Activated CD4-positive, alpha-beta memory T cell treated with anti-CD3 and anti-CD28 coated beads for 36 hours (primary cell): ENCODE measurements at regions not wholly inside any gene's neighbourhood (a gene's known extent, or its start where the extent isn't known, plus 50 kb on each side); places are given as distances from the start of the nearest gene placed in this dataset.

ENCODE experiments used
- CTCF ChIA-PET: fragments of 350-600 bp; sonication (Branson Sonifier 250); formaldehyde crosslinking; loops from one replicate; lab custom pipeline; 2021; ENCODE audit warnings: antibody characterized with exemption, inconsistent platforms; lab: Charles Lee
- POLR2A ChIA-PET: fragments of 350-600 bp; sonication (Branson Sonifier 250); formaldehyde crosslinking; loops from one replicate; lab custom pipeline; 2021; ENCODE audit warnings: antibody characterized with exemption; lab: Charles Lee
- DNase-seq: peaks from one replicate; pipeline ENCODE4 v3.0.0-alpha.2; 2020
- H3K27ac Mint-ChIP-seq: one replicate; pipeline ENCODE4 v1.8.0; 2021; ENCODE audit warnings: mixed read lengths
- H3K27me3 Mint-ChIP-seq: one replicate; pipeline ENCODE4 v1.8.0; 2021; ENCODE audit warnings: mixed read lengths
- H3K36me3 Mint-ChIP-seq: one replicate; pipeline ENCODE4 v1.8.0; 2021; ENCODE audit warnings: mixed read lengths
- H3K4me1 Mint-ChIP-seq: one replicate; pipeline ENCODE4 v1.8.0; 2021; ENCODE audit warnings: low read depth, mixed read lengths
- H3K4me3 Mint-ChIP-seq: one replicate; pipeline ENCODE4 v1.8.0; 2021; ENCODE audit warnings: mild to moderate bottlenecking, mixed read lengths
- H3K9me3 Mint-ChIP-seq: one replicate; pipeline ENCODE4 v1.8.0; 2021; ENCODE audit warnings: mixed read lengths
- intact Hi-C: fragments of 100-400 bp; cut with micrococcal nuclease; formaldehyde crosslinking; loops from one replicate; pipeline ENCODE4 v1.15.1; 2023

GRCh38 chr11:8818421-8818820 is 92.6 kb upstream of the AKIP1 start:
- Mint-ChIP-seq H3K27me3 (no peaks in the 10 kb centered on the region), H3K4me3 (no peak overlapping the region), H3K36me3 (no peaks in the 10 kb centered on the region), H3K27ac (no peak overlapping the region), H3K4me1 (no peaks in the 10 kb centered on the region), H3K9me3 (no peaks in the 10 kb centered on the region)
- ChIA-PET CTCF (interaction anchor here (1.1 kb wide), 1 partner anchor 141 kb away, joined by 3 read pairs; no protein-coding TSS in a partner anchor), POLR2A (no interaction called here)
- DNase-seq = no peak
- intact Hi-C loops = loop anchor here (10.0 kb wide), 1 partner anchor 224 kb away; the partner anchor contains the start of gene STK33

DNA sequence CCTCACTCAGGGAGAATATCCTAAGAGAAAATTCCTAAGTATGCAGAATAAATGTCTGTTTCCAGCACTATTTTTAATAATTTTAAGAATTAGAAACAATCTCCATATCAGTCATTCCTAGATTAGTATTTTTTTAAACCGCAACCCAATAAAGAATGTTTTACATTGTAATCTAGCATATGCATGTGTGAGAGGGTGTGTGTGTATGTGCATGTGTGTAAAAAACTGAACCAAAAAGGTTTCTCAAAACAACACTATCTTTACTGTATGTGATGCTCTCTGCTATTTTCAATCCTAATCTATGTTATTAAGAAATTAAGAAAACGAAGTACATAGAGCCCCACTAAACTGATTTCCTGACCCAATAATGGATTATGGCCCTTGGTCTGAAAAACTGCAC is 90.6 kb upstream of the AKIP1 start:
- ChIA-PET CTCF (no interaction called here), POLR2A (no interaction called here)
- Mint-ChIP-seq H3K4me1 (no peaks in the 10 kb centered on the region), H3K36me3 (no peaks in the 10 kb centered on the region), H3K9me3 (no peaks in the 10 kb centered on the region), H3K27me3 (no peaks in the 10 kb centered on the region), H3K27ac (no peak overlapping the region), H3K4me3 (no peak overlapping the region)
- DNase-seq = no peak
- intact Hi-C loops = no loop called here

GRCh38 chr11:8822469-8822868 is 88.5 kb upstream of the AKIP1 start:
- H3K27ac Mint-ChIP-seq = no peak overlapping the region
- intact Hi-C loops = no loop called here
- H3K4me1 Mint-ChIP-seq = no peaks in the 10 kb centered on the region
- POLR2A ChIA-PET = no interaction called here
- no peaks in the 10 kb centered on the region for H3K27me3 Mint-ChIP-seq
- H3K9me3 Mint-ChIP-seq = no peaks in the 10 kb centered on the region
- H3K4me3 Mint-ChIP-seq = no peak overlapping the region
- no peaks in the 10 kb centered on the region for H3K36me3 Mint-ChIP-seq
- DNase-seq = no peak
- CTCF ChIA-PET = interaction anchor here (1.1 kb wide), 1 partner anchor 8 kb away, joined by 6 read pairs; no protein-coding TSS in a partner anchor

DNA sequence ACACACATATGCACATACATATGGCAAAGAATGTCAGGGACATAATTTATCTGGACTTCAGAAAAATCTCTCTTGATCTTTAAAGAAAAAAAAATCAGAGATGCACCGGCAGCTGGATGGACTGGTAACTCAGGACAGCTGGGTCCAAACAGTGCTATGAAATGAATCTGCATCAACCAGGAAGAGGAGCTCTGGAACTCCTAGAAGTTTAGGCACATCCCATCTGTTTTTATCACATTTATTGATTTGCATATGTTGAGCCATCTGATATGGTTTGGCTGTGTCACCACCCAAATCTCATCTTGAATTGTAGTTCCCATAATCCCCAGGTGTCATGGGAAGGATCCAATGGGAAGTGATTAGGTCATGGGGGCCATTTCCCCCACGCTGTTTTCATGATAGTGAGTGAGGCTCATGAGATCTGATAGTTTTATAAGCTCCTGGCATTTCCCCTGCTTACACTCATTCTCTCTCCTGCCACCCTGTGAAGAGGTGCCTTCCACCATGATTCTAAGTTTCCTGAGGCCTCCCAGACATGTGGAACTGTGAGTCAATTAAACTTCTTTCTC is 87.7 kb upstream of the AKIP1 start:
- no peak overlapping the region for H3K27ac Mint-ChIP-seq
- ChIA-PET POLR2A (no interaction called here), CTCF (interaction anchor here (1.1 kb wide), 1 partner anchor 9 kb away, joined by 6 read pairs; no protein-coding TSS in a partner anchor)

DNA sequence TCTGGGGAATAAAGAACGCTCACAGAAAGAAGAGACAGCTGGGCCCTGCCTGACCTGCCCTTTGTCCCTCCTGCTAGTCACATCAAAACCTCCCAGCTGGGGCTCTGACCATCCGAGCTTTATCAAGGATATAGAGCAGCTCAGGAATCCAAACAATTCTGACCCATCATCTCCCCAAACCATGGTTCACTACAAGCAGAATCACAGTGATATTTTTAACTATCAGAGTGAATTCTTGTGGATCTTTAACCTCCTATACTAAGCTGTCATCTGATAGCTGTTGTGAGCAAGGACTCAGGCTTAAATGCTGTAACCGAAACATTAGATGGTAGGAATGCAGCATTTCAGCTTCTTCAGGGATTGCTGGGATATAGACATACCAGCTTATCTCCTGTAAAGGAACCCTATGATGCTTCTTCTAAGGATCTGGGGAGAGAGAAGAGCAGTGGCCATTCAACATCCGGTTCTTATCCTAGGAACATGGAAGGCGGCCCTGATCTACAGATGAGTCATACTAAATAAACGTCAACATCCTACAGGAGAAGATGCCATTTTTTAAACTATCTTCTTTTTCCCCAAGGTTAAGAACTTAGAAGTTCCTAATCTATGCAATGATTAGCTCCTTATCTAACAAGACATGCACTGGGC is 84.7 kb upstream of the AKIP1 start:
- Mint-ChIP-seq H3K9me3 (no peaks in the 10 kb centered on the region), H3K27ac (no peak overlapping the region), H3K27me3 (no peaks in the 10 kb centered on the region), H3K4me1 (no peaks in the 10 kb centered on the region), H3K36me3 (no peaks in the 10 kb centered on the region), H3K4me3 (no peak overlapping the region)
- intact Hi-C loops = no loop called here
- POLR2A ChIA-PET = interaction anchor here (0.6 kb wide), 1 partner anchor 137 kb away, joined by 3 read pairs; no protein-coding TSS in a partner anchor
- no peak for DNase-seq
- CTCF ChIA-PET = interaction anchor here (1.4 to 1.5 kb wide), 2 partner anchors 12 kb away, joined by 6 to 9 read pairs; no protein-coding TSS in a partner anchor

More for the DNA sequence above, 87.7 kb upstream of the AKIP1 start:
- H3K27me3 Mint-ChIP-seq = no peaks in the 10 kb centered on the region
- intact Hi-C loops = no loop called here
- DNase-seq = no peak
- H3K4me3 Mint-ChIP-seq = no peak overlapping the region
- H3K36me3 Mint-ChIP-seq = no peaks in the 10 kb centered on the region
- H3K4me1 Mint-ChIP-seq = no peaks in the 10 kb centered on the region
- no peaks in the 10 kb centered on the region for H3K9me3 Mint-ChIP-seq

DNA sequence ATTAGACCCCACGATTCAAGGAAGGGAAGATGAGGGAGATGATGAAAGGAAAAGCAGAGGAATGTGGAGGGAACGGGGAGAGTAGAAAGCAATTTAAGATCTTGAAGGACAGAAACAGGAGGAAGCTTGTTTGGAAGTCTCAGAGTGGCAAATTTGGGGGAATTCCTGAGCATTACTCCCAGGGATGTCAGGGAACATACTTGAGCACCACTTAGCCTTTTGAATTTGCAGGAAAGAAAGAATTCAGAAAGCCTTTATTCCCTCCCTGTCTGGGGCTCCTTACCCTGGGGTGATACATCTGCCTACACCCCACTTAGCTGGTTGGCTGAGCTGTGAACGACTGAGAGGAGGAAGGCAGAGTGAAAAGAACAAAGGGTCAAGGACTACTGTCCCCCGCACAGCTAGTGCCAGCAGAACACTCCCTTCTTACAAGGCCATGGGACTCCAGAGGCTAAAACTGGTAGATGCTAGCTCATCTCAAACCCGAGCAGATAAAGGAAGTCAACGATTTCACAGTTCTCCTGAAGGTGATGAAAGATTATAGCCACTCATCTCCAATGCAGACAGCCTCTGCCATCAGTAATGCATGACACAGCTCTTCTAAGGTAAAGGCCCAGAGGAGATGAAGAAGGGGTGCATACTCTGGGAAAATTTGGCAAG is 84.0 kb upstream of the AKIP1 start:
- intact Hi-C loops = no loop called here
- CTCF ChIA-PET = interaction anchor here (0.6 to 1.4 kb wide), 2 partner anchors 9 to 13 kb away, joined by 3 to 9 read pairs; no protein-coding TSS in a partner anchor

DNA sequence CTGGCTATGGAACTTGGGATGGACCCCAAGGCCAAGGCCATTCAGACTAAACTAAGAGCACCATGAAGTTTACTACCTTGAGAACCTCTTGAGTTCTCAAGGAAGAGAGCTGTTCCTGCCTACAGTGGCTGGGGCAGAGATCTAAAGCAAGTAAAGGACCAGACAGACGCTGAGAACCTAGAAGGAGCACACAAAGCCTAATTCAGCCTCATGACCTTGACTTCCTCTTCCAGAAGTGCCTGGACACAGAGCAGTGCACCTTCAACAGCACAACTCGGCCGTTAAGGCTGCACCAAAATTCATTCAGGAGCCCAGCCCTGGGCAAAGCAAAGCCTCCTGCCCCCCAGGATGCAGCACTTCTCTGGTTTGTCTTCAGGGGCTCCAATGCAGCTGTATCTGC is 82.9 kb upstream of the AKIP1 start:
- ChIA-PET POLR2A (no interaction called here), CTCF (interaction anchor here (0.6 kb wide), 1 partner anchor 162 kb away, joined by 4 read pairs; no protein-coding TSS in a partner anchor)
- DNase-seq = no peak
- H3K9me3 Mint-ChIP-seq = no peaks in the 10 kb centered on the region
- no peaks in the 10 kb centered on the region for H3K36me3 Mint-ChIP-seq
- intact Hi-C loops = no loop called here
- H3K27ac Mint-ChIP-seq = no peak overlapping the region
- peaks cover 2% of the 10 kb centered on the region for H3K27me3 Mint-ChIP-seq
- no peak overlapping the region for H3K4me3 Mint-ChIP-seq
- H3K4me1 Mint-ChIP-seq = peaks cover 4% of the 10 kb centered on the region

More for the DNA sequence above, 84.0 kb upstream of the AKIP1 start:
- no peaks in the 10 kb centered on the region for H3K9me3 Mint-ChIP-seq
- no peak for DNase-seq
- H3K27me3 Mint-ChIP-seq = peaks cover 2% of the 10 kb centered on the region
- H3K36me3 Mint-ChIP-seq = no peaks in the 10 kb centered on the region
- H3K4me3 Mint-ChIP-seq = no peak overlapping the region
- H3K27ac Mint-ChIP-seq = no peak overlapping the region
- no peaks in the 10 kb centered on the region for H3K4me1 Mint-ChIP-seq
- POLR2A ChIA-PET = no interaction called here

DNA sequence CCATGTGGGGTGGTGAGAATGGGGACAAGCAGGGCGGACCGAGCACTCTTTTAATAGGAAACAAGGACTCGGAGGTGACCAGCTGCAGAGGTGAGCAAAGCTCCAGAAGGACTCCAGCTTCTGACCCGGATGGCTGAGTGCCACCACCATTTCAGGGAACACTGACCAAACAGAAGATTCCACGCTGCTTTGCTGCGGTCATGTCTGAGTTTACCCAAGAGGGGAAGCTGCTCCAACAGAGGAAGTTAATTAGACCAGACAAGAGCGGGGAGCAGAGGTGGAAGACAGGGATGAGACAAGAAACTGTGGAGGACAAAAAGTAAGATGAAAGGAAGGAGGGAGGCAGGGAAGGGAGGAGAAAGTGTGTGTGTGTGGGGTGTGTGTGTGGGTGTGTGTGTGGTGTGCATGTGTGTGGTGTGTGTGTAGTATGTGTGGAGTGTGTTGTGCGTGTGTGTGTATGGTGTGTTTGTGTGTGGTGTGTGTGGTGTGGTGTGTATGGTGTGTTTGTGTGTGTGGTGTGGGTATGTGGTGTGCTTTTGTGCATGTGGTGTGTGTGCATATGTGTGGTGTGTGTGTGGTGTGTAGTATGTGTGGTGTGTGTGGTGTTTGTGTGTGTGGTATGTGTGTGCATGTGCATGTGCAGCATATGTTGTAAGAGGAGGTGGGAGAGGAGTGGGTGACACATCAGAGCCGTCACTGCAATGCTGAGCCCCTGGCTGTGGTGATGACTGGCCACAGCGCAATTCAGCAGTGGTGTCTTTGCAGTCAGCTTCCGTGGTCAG is 82.2 kb upstream of the AKIP1 start:
- ChIA-PET POLR2A (no interaction called here), CTCF (interaction anchor here (0.6 kb wide), 1 partner anchor 162 kb away, joined by 4 read pairs; no protein-coding TSS in a partner anchor)
- H3K27me3 Mint-ChIP-seq = peaks cover 2% of the 10 kb centered on the region
- H3K4me3 Mint-ChIP-seq = no peak overlapping the region
- H3K4me1 Mint-ChIP-seq = peaks cover 5% of the 10 kb centered on the region
- no peak for DNase-seq
- no peak overlapping the region for H3K27ac Mint-ChIP-seq
- no peaks in the 10 kb centered on the region for H3K9me3 Mint-ChIP-seq
- no peaks in the 10 kb centered on the region for H3K36me3 Mint-ChIP-seq
- intact Hi-C loops = no loop called here

GRCh38 chr11:8829556-8829955 is 81.4 kb upstream of the AKIP1 start:
- Mint-ChIP-seq H3K27ac (no peak overlapping the region), H3K4me3 (no peak overlapping the region), H3K27me3 (peaks cover 2% of the 10 kb centered on the region), H3K9me3 (no peaks in the 10 kb centered on the region), H3K4me1 (peaks cover 6% of the 10 kb centered on the region), H3K36me3 (no peaks in the 10 kb centered on the region)
- DNase-seq = no peak
- intact Hi-C loops = no loop called here
- ChIA-PET CTCF (no interaction called here), POLR2A (no interaction called here)

DNA sequence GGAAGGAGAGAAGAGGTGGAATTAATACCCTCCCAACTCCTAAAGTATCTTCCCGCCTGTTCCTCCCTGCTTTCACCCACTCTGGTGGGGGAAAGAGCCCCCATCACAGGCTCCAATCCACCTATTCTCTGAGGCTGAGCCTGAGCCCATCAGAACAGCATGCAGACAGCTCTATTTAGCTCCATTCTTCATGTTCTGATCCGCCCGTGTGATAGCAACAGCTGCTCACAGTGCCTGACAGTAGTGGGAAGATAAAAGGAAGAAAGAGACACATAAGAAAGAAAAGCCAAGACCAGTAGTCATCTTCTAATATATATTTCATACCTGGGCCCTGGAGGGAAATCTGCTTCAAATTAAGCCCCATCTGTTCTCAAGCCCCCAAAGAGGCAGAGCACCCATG is 80.3 kb upstream of the AKIP1 start:
- Mint-ChIP-seq H3K27ac (no peak overlapping the region), H3K4me1 (peaks cover 6% of the 10 kb centered on the region), H3K36me3 (no peaks in the 10 kb centered on the region), H3K4me3 (no peak overlapping the region), H3K9me3 (no peaks in the 10 kb centered on the region), H3K27me3 (peaks cover 7% of the 10 kb centered on the region)
- no peak for DNase-seq
- intact Hi-C loops = no loop called here
- ChIA-PET CTCF (no interaction called here), POLR2A (no interaction called here)

DNA sequence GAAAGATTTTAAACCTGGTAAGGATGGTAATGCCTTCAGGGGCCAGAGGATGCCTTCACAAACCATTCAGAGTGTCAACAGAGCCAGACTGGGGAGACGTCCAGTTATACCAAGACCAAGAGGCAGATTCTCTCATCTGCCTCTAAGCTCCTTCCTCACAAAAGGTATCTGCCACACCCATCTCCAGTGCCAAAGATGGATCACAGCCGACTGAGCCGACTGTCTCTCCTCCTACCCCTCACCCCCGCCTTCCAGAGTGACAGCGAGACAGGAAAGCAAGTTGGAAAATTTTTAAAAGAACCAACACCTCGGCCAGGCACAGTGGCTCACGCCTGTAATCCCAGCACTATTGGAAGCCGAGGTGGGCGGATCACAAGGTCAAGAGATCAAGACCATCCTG is 79.1 kb upstream of the AKIP1 start:
- Mint-ChIP-seq H3K36me3 (no peaks in the 10 kb centered on the region), H3K4me3 (no peak overlapping the region), H3K27me3 (peaks cover 9% of the 10 kb centered on the region), H3K4me1 (peaks cover 6% of the 10 kb centered on the region), H3K9me3 (no peaks in the 10 kb centered on the region), H3K27ac (no peak overlapping the region)
- ChIA-PET POLR2A (no interaction called here), CTCF (no interaction called here)
- intact Hi-C loops = no loop called here
- DNase-seq = no peak
